H1 (cell line): ENCODE measurements at regions not wholly inside any gene's neighbourhood (a gene's known extent, or its start where the extent isn't known, plus 50 kb on each side); places are given as distances from the start of the nearest gene placed in this dataset.

Source experiments
- CTCF ChIA-PET: fragments of 300-600 bp; sonication (Branson Sonifier 250); formaldehyde crosslinking; loops from one replicate; lab custom pipeline; 2021; ENCODE audit not compliant: partially characterized antibody; lab: Charles Lee
- POLR2A ChIA-PET: fragments of 300-600 bp; sonication (Branson Sonifier 250); formaldehyde crosslinking; loops from one replicate; lab custom pipeline; 2021; ENCODE audit warnings: inconsistent platforms; ENCODE audit not compliant: partially characterized antibody; lab: Charles Lee
- DNase-seq, 2 experiments: peaks; one replicate each; pipeline versions ENCODE4 v3.0.0 to v3.0.0-alpha.2; 2010 to 2022; ENCODE audit warnings: low spot score in 2 of 2, low read depth in 1 of 2, mixed read lengths in 1 of 2
- FAIRE-seq: peaks from 2 replicates; lab custom pipeline; 2011; peaks lifted over from hg19 to GRCh38; lab: Jason Lieb, UNC
- H2AFZ ChIP-seq: 2 replicates; pipeline ENCODE4 v1.8.1; 2012; ENCODE audit warnings: low read length, inconsistent platforms
- H2AK5ac ChIP-seq: 2 replicates; pipeline ENCODE4 v1.6.1; 2013; ENCODE audit warnings: low read depth, low read length
- H2BK120ac ChIP-seq: replicated peaks from 2 replicates; pipeline ENCODE3; 2013; ENCODE audit warnings: low read depth, low read length, inconsistent platforms
- H2BK12ac ChIP-seq: 2 replicates; pipeline ENCODE4 v1.6.1; 2013; ENCODE audit warnings: low read depth, low read length
- H2BK15ac ChIP-seq: 2 replicates; pipeline ENCODE4 v1.6.1; 2013; ENCODE audit warnings: low read length
- H2BK20ac ChIP-seq: 2 replicates; pipeline ENCODE4 v1.6.1; 2013; ENCODE audit warnings: low read length
- H2BK5ac ChIP-seq: 2 replicates; pipeline ENCODE4 v1.6.1; 2013; ENCODE audit warnings: low read depth, low read length
- H3K14ac ChIP-seq: 2 replicates; pipeline ENCODE4 v1.6.1; 2013; ENCODE audit warnings: inconsistent platforms; ENCODE audit not compliant: insufficient read length
- H3K18ac ChIP-seq: 2 replicates; pipeline ENCODE4 v1.6.1; 2013; ENCODE audit warnings: low read length; ENCODE audit errors: extremely low read depth
- H3K23ac ChIP-seq: 2 replicates; pipeline ENCODE4 v1.6.1; 2013; ENCODE audit warnings: inconsistent platforms; ENCODE audit not compliant: insufficient read length
- H3K23me2 ChIP-seq: 2 replicates; pipeline ENCODE4 v1.6.1; 2013; ENCODE audit warnings: low read depth, low read length
- H3K27ac ChIP-seq: 2 replicates; pipeline ENCODE4 v1.6.1; 2011; ENCODE audit warnings: low read depth, low read length, inconsistent platforms
- H3K27me3 ChIP-seq, 4 experiments: replicated peaks in 1 of 4; 1 replicate in 1 of 4; 2 replicates in 3 of 4; pipeline versions ENCODE4 v1.6.1 to v1.8.1; 2011 to 2013; ENCODE audit warnings: low read length in 3 of 4, mild to moderate bottlenecking in 3 of 4, inconsistent platforms in 2 of 4, mixed read lengths in 2 of 4, moderate library complexity in 1 of 4; ENCODE audit not compliant: control insufficient read depth in 3 of 4, insufficient read depth in 3 of 4; ENCODE audit errors: extremely low read depth in 1 of 4
- H3K36me3 ChIP-seq, 4 experiments: 2 replicates each; pipeline versions ENCODE4 v1.6.1 to v1.8.1; 2011 to 2013; ENCODE audit warnings: mild to moderate bottlenecking in 4 of 4, low read length in 3 of 4, moderate library complexity in 2 of 4, control low read depth in 1 of 4, inconsistent platforms in 1 of 4; ENCODE audit not compliant: insufficient read depth in 4 of 4, control insufficient read depth in 2 of 4
- H3K4ac ChIP-seq: replicated peaks from 2 replicates; pipeline ENCODE3; 2013; ENCODE audit warnings: low read length, low read depth, mixed read lengths, inconsistent platforms; ENCODE audit not compliant: insufficient read length
- H3K4me1 ChIP-seq, 4 experiments: replicated peaks in 1 of 4; 1 replicate in 1 of 4; 2 replicates in 3 of 4; pipeline versions ENCODE4 v1.6.1 to v1.8.1; 2011 to 2013; ENCODE audit warnings: low read length in 3 of 4, inconsistent platforms in 2 of 4, mixed read lengths in 1 of 4; ENCODE audit not compliant: insufficient read depth in 4 of 4, control insufficient read depth in 3 of 4
- H3K4me2 ChIP-seq, 2 experiments: 2 replicates each; pipeline versions ENCODE4 v1.6.1 to v1.8.1; 2011 to 2013; ENCODE audit warnings: low read depth in 2 of 2, low read length in 2 of 2, control low read depth in 1 of 2, inconsistent platforms in 1 of 2, mild to moderate bottlenecking in 1 of 2; ENCODE audit not compliant: insufficient read depth in 1 of 2
- H3K4me3 ChIP-seq, 4 experiments: fragments of 200-600, 300-600 bp in 1 of 4; sonication (generic), shearing (Covaris generic), sonication (Bioruptor Twin) in 1 of 4; 2 replicates each; pipeline versions ENCODE4 v1.5.1 to v1.8.1; 2011 to 2016; ENCODE audit warnings: low read length in 4 of 4, low read depth in 3 of 4, control low read depth in 2 of 4, inconsistent platforms in 2 of 4, mild to moderate bottlenecking in 2 of 4, mixed read lengths in 1 of 4, moderate library complexity in 1 of 4; ENCODE audit not compliant: insufficient read depth in 2 of 4; ENCODE audit errors: extremely low read depth in 1 of 4
- H3K56ac ChIP-seq: replicated peaks from 2 replicates; pipeline ENCODE3; 2013; ENCODE audit warnings: low read depth, mild to moderate bottlenecking, mixed read lengths, low read length, inconsistent platforms; ENCODE audit not compliant: insufficient read length
- H3K79me1 ChIP-seq: 2 replicates; pipeline ENCODE4 v1.6.1; 2013; ENCODE audit warnings: low read depth, low read length, control low read depth
- H3K79me2 ChIP-seq, 2 experiments: 2 replicates each; pipeline versions ENCODE4 v1.6.1 to v1.8.1; 2012 to 2013; ENCODE audit warnings: low read length in 2 of 2, mild to moderate bottlenecking in 2 of 2, inconsistent platforms in 1 of 2; ENCODE audit not compliant: insufficient read depth in 2 of 2, control insufficient read depth in 1 of 2
- H3K9ac ChIP-seq, 4 experiments: replicated peaks in 1 of 4; 1 replicate in 1 of 4; 2 replicates in 3 of 4; pipeline versions ENCODE4 v1.6.1 to v1.8.1; 2011 to 2013; ENCODE audit warnings: low read depth in 3 of 4, low read length in 3 of 4, control low read depth in 2 of 4, mild to moderate bottlenecking in 2 of 4, moderate library complexity in 2 of 4, inconsistent platforms in 1 of 4; ENCODE audit errors: extremely low read depth in 1 of 4
- H3K9me3 ChIP-seq, 2 experiments: 2 replicates each; pipeline versions ENCODE4 v1.6.1 to v1.8.1; 2012 to 2013; ENCODE audit warnings: mild to moderate bottlenecking in 2 of 2, moderate library complexity in 2 of 2, control low read depth in 1 of 2, inconsistent platforms in 1 of 2, low read depth in 1 of 2, low read length in 1 of 2, mixed read lengths in 1 of 2; ENCODE audit not compliant: insufficient read depth in 2 of 2
- H4K20me1 ChIP-seq, 2 experiments: replicated peaks in 1 of 2; 2 replicates each; pipeline versions ENCODE3 to v1.8.1; 2011 to 2013; ENCODE audit warnings: inconsistent platforms in 2 of 2, low read length in 2 of 2, mild to moderate bottlenecking in 1 of 2; ENCODE audit not compliant: insufficient read depth in 2 of 2, control insufficient read depth in 1 of 2
- H4K5ac ChIP-seq: 2 replicates; pipeline ENCODE4 v1.6.1; 2013; ENCODE audit warnings: low read length, low read depth, mixed read lengths, inconsistent platforms; ENCODE audit not compliant: insufficient read length
- H4K8ac ChIP-seq: 2 replicates; pipeline ENCODE4 v1.8.0; 2013; ENCODE audit warnings: mild to moderate bottlenecking, moderate library complexity, low read length, inconsistent platforms; ENCODE audit not compliant: insufficient read depth; ENCODE audit errors: extremely low read depth
- H4K91ac ChIP-seq: replicated peaks from 2 replicates; pipeline ENCODE3; 2013; ENCODE audit warnings: low read length, mixed read lengths, inconsistent platforms; ENCODE audit not compliant: insufficient read length
- CBX8 ChIP-seq: fragments of 300-800, 300-1000 bp; sonication (generic); IDR thresholded peaks from 2 replicates; pipeline ENCODE4 v1.7.1; 2016; ENCODE audit warnings: low read depth, low read length, borderline replicate concordance
- CREB1 ChIP-seq: IDR thresholded peaks from 2 replicates; pipeline ENCODE4 v1.6.1; 2012; ENCODE audit warnings: inconsistent platforms
- CTBP2 ChIP-seq: IDR thresholded peaks from 2 replicates; pipeline ENCODE4 v1.7.0; 2011; ENCODE audit warnings: borderline replicate concordance, mild to moderate bottlenecking, moderate library complexity, mixed read lengths, low read length; ENCODE audit not compliant: insufficient read depth, insufficient read length
- FOSL1 ChIP-seq: IDR thresholded peaks from 2 replicates; pipeline ENCODE4 v1.6.1; 2011; ENCODE audit warnings: mild to moderate bottlenecking, low read depth, low read length, moderate library complexity; ENCODE audit not compliant: insufficient read depth
- GABPA ChIP-seq: IDR thresholded peaks from 2 replicates; pipeline ENCODE4 v1.6.1; 2011; ENCODE audit warnings: mild to moderate bottlenecking, low read length, moderate library complexity, borderline replicate concordance; ENCODE audit not compliant: insufficient read depth
- KDM4A ChIP-seq: IDR thresholded peaks from one replicate; pipeline ENCODE4 v1.7.1; 2012; ENCODE audit warnings: low read depth, mild to moderate bottlenecking, moderate library complexity, low read length, inconsistent platforms; ENCODE audit not compliant: severe bottlenecking
- KDM5A ChIP-seq: fragments of 200-600 bp; IDR thresholded peaks from 2 replicates; pipeline ENCODE4 v1.7.1; 2012; ENCODE audit warnings: mild to moderate bottlenecking, low read length, inconsistent platforms, mixed read lengths
- MAFK ChIP-seq: IDR thresholded peaks from 2 replicates; pipeline ENCODE4 v1.6.1; 2012; ENCODE audit warnings: low read depth, mild to moderate bottlenecking, improper control_type of control experiment, low read length
- PHF8 ChIP-seq: fragments of 200-600 bp; sonication (generic); conservative IDR thresholded peaks from 2 replicates; pipeline ENCODE4 v1.7.1; 2012; ENCODE audit warnings: low read depth, mild to moderate bottlenecking, inconsistent platforms, low read length, moderate library complexity
- RAD21 ChIP-seq, 2 experiments: IDR thresholded peaks in 1 of 2; conservative IDR thresholded peaks in 1 of 2; 2 replicates each; pipeline ENCODE4 v1.6.1; 2011; ENCODE audit warnings: low read depth in 2 of 2, low read length in 2 of 2, improper control_type of control experiment in 1 of 2, inconsistent platforms in 1 of 2, mild to moderate bottlenecking in 1 of 2, moderate library complexity in 1 of 2
- SIN3A ChIP-seq, 2 experiments: IDR thresholded peaks in 1 of 2; conservative IDR thresholded peaks in 1 of 2; 2 replicates each; pipeline ENCODE4 v1.6.1; 2011 to 2012; ENCODE audit warnings: low read length in 2 of 2, improper control_type of control experiment in 1 of 2, low read depth in 1 of 2, mild to moderate bottlenecking in 1 of 2
- TBP ChIP-seq: IDR thresholded peaks from 2 replicates; pipeline ENCODE4 v1.6.1; 2011; ENCODE audit warnings: low read depth, low read length, improper control_type of control experiment
- ZNF274 ChIP-seq: IDR thresholded peaks from 2 replicates; pipeline ENCODE4 v1.7.0; 2012; ENCODE audit warnings: low read length, borderline replicate concordance; ENCODE audit errors: extremely low read depth
- WGBS, 2 experiments: shearing (Covaris generic) in 1 of 2; methylation state at CpG; one replicate each; pipeline versions ENCODE4 v1.1.6 to v1.1.7; 2013 to 2015; ENCODE audit warnings: low lambda C conversion rate in 2 of 2, mixed read lengths in 2 of 2, inconsistent platforms in 1 of 2, low coverage in 1 of 2, missing lambda C conversion rate in 1 of 2; ENCODE audit not compliant: insufficient replicate concordance in 2 of 2, insufficient coverage in 1 of 2, insufficient read length in 1 of 2; ENCODE audit errors: extremely low coverage in 1 of 2, missing lambda C conversion rate in 1 of 2; 5-methylcytosine and 5-hydroxymethylcytosine counted together
- TF ChIP-seq, protein P1 (sequence below): IDR thresholded peaks from 2 replicates; pipeline ENCODE4 v1.6.1; 2012; ENCODE audit warnings: inconsistent platforms

DNA sequence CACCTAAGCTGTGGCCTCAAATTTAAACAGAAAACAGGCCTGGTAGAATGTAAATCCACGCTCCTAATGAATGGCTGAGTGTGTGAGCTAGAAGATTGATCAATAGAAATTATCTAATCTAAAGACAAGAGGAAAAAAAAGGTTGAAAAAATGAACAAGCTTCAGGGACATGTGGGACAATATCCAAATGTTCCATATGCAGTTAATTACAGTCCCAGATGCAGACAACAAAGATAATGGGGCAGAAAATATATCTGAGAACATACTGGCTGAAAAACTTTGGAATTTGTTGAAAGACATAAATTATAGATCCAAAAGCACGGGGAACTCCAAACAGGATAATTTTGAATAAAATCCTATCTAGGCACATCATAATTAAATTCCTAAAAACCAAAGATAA is 186.7 kb upstream of the SIX2 start:
- 83% methylated on average over 2 of the region's 2 CpGs; no CpG with 5 or more reads in 1 of the 2 experiments for WGBS, 2 experiments
- no peak for FAIRE-seq
- DNase-seq: no peak
- no peak overlapping the region for H3K14ac ChIP-seq
- H2BK15ac ChIP-seq: no peak overlapping the region
- no peak overlapping the region for H3K56ac ChIP-seq
- no peak overlapping the region for H4K5ac ChIP-seq
- H2BK120ac ChIP-seq: no peak overlapping the region
- H3K18ac ChIP-seq: no peak overlapping the region
- no peak overlapping the region for H2BK5ac ChIP-seq
- no peak overlapping the region for H3K27ac ChIP-seq
- no peak overlapping the region for H3K4me2 ChIP-seq
- no peaks in the 10 kb centered on the region for H3K36me3 ChIP-seq
- no peaks in the 10 kb centered on the region for H3K79me2 ChIP-seq
- no peaks in the 10 kb centered on the region; a peak in 1 of 7 replicates for H3K27me3 ChIP-seq
- peaks cover 0 to 5% (median 1%) of the 10 kb centered on the region in 4 experiments; a peak in 2 of 7 replicates for H3K4me1 ChIP-seq
- no peak overlapping the region for H3K23ac ChIP-seq
- ChIA-PET CTCF (interaction anchor here (1.2 kb wide), 2 partner anchors 182 to 195 kb away, joined by 3 read pairs; no protein-coding TSS in a partner anchor), POLR2A (no interaction called here)
- H4K91ac ChIP-seq: no peak overlapping the region
- no peak overlapping the region for H2BK20ac ChIP-seq
- H4K8ac ChIP-seq: no peak overlapping the region
- no peaks in the 10 kb centered on the region for H3K9me3 ChIP-seq
- no peak overlapping the region for H2AFZ ChIP-seq
- no peaks in the 10 kb centered on the region for H4K20me1 ChIP-seq
- H3K79me1 ChIP-seq: no peaks in the 10 kb centered on the region
- H3K4ac ChIP-seq: no peak overlapping the region
- no peaks in the 10 kb centered on the region for H3K23me2 ChIP-seq
- H2AK5ac ChIP-seq: no peak overlapping the region
- no peak overlapping the region for H3K9ac ChIP-seq
- H3K4me3 ChIP-seq: no peak overlapping the region
- no peak overlapping the region for H2BK12ac ChIP-seq
- TF ChIP-seq SIN3A (conservative IDR thresholded peaks at IDR 0.05 in 1 of 2, IDR thresholded peaks at IDR 0.05 in 1 of 2; ENCODE audit: low read depth in 1 of 2, low read length in 2 of 2) (no peak), RAD21 (IDR thresholded peaks at IDR 0.05 in 1 of 2, conservative IDR thresholded peaks at IDR 0.05 in 1 of 2; ENCODE audit: low read depth in 2 of 2, low read length in 2 of 2) (no peak), MAFK (no peak), ZNF274 (no peak), CBX8 (no peak), PHF8 (no peak), GABPA (no peak), KDM5A (no peak), TBP (no peak), KDM4A (no peak), FOSL1 (no peak), CREB1 (no peak), CTBP2 (no peak)
- TF ChIP-seq, protein P1, sequence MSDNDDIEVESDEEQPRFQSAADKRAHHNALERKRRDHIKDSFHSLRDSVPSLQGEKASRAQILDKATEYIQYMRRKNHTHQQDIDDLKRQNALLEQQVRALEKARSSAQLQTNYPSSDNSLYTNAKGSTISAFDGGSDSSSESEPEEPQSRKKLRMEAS: no peak
